Vagina (tissue), 2 donors: ENCODE measurements at regions not wholly inside any gene's neighbourhood (a gene's known extent, or its start where the extent isn't known, plus 50 kb on each side); places are given as distances from the start of the nearest gene placed in this dataset.

Source experiments
- DNase-seq, 2 donors: peaks; one replicate each; pipeline ENCODE4 v3.0.0-alpha.2; 2017; ENCODE audit errors: extremely low spot score in 2 of 2
- H3K27ac ChIP-seq: fragments of 200-600 bp; sonication (generic); one replicate; pipeline ENCODE4 v1.5.1; 2019
- H3K27me3 ChIP-seq: fragments of 200-600 bp; sonication (generic); one replicate; pipeline ENCODE4 v1.5.1; 2019
- H3K36me3 ChIP-seq, 2 donors: fragments of 200-600 bp; sonication (generic); one replicate each; pipeline ENCODE4 v1.5.1; 2017 to 2019
- H3K4me1 ChIP-seq: fragments of 200-600 bp; sonication (generic); one replicate; pipeline ENCODE4 v1.5.1; 2019
- H3K4me3 ChIP-seq, 2 donors: fragments of 200-600 bp; sonication (generic); 1 replicate in 1 of 2; 2 replicates in 1 of 2; pipeline ENCODE4 v1.5.1; 2016 to 2019
- H3K9me3 ChIP-seq: fragments of 200-600 bp; sonication (generic); one replicate; pipeline ENCODE4 v1.5.1; 2019
- POLR2A ChIP-seq, 2 donors: fragments of 450-650 bp; IDR thresholded peaks; one replicate each; pipeline ENCODE4 v1.6.1; 2017; ENCODE audit warnings: antibody characterized with exemption in 2 of 2, mild to moderate bottlenecking in 2 of 2, moderate library complexity in 2 of 2
- POLR2AphosphoS5 ChIP-seq, 2 donors: sonication (generic); formaldehyde crosslinking; IDR thresholded peaks; one replicate each; pipeline ENCODE4 v1.9.0; 2017; ENCODE audit warnings: antibody characterized with exemption in 2 of 2, mild to moderate bottlenecking in 2 of 2, low read depth in 1 of 2; ENCODE audit not compliant: insufficient read depth in 1 of 2
- intact Hi-C: fragments of 100-400 bp; cut with DNase I; formaldehyde crosslinking; loops from one replicate; pipeline ENCODE4 v1.15.1; 2023
- TF ChIP-seq, protein P1 (sequence below), 3 experiments: fragments of 450-650 bp in 2 of 3; fragments of 200-600 bp in 1 of 3; sonication (generic) in 1 of 3; IDR thresholded peaks; one replicate each; pipeline ENCODE4 v1.5.1; 2017 to 2019; ENCODE audit warnings: antibody characterized with exemption in 3 of 3, mild to moderate bottlenecking in 2 of 3, moderate library complexity in 2 of 3

DNA sequence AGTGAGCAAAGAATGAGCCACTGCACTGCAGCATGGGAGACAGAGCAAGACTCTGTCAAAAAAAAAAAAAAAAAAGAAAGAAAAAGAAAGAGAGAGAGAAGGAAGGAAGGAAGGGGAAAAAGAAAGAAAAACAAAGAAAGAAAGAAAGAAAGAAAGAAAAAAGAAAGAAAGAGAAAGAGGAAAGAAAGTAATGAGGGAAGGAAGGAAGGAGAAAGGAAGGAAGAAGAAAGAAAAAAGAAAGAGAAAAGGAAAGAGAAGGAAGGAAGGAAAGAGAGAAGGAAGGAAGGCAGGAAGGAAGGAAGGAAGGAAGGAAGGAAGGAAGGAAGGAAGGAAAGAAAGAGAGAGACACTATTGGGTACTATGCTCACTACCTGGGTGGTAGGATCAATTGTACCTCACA lies 122.2 kb upstream of the ERCC4 start:
- intact Hi-C loops, result no loop called here
- no peaks in the 10 kb centered on the region for H3K9me3 ChIP-seq
- no peak for DNase-seq
- H3K36me3 ChIP-seq, result no peaks in the 10 kb centered on the region
- H3K4me1 ChIP-seq, result no peaks in the 10 kb centered on the region
- TF ChIP-seq, protein P1, sequence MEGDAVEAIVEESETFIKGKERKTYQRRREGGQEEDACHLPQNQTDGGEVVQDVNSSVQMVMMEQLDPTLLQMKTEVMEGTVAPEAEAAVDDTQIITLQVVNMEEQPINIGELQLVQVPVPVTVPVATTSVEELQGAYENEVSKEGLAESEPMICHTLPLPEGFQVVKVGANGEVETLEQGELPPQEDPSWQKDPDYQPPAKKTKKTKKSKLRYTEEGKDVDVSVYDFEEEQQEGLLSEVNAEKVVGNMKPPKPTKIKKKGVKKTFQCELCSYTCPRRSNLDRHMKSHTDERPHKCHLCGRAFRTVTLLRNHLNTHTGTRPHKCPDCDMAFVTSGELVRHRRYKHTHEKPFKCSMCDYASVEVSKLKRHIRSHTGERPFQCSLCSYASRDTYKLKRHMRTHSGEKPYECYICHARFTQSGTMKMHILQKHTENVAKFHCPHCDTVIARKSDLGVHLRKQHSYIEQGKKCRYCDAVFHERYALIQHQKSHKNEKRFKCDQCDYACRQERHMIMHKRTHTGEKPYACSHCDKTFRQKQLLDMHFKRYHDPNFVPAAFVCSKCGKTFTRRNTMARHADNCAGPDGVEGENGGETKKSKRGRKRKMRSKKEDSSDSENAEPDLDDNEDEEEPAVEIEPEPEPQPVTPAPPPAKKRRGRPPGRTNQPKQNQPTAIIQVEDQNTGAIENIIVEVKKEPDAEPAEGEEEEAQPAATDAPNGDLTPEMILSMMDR (IDR thresholded peaks at IDR 0.05), result no peak
- TF ChIP-seq POLR2A (IDR thresholded peaks at IDR 0.05) (no peak), POLR2AphosphoS5 (IDR thresholded peaks at IDR 0.05; ENCODE audit: insufficient read depth in 1 of 2, low read depth in 1 of 2) (no peak)
- H3K27me3 ChIP-seq, result no peaks in the 10 kb centered on the region
- no peak overlapping the region for H3K27ac ChIP-seq
- no peak overlapping the region for H3K4me3 ChIP-seq

GRCh38 chr16:13798211-13798610 lies 121.7 kb upstream of the ERCC4 start:
- intact Hi-C loops, result no loop called here
- H3K4me3 ChIP-seq, result no peak overlapping the region
- TF ChIP-seq POLR2A (IDR thresholded peaks at IDR 0.05) (no peak), POLR2AphosphoS5 (IDR thresholded peaks at IDR 0.05; ENCODE audit: insufficient read depth in 1 of 2, low read depth in 1 of 2) (no peak)
- TF ChIP-seq, protein P1 (IDR thresholded peaks at IDR 0.05), result no peak
- no peaks in the 10 kb centered on the region for H3K36me3 ChIP-seq
- H3K4me1 ChIP-seq, result no peaks in the 10 kb centered on the region
- no peak overlapping the region for H3K27ac ChIP-seq
- no peaks in the 10 kb centered on the region for H3K9me3 ChIP-seq
- DNase-seq, result no peak
- H3K27me3 ChIP-seq, result no peaks in the 10 kb centered on the region

GRCh38 chr16:13803974-13804373 lies 116.0 kb upstream of the ERCC4 start:
- Histone ChIP-seq H3K9me3 (no peaks in the 10 kb centered on the region), H3K4me1 (no peaks in the 10 kb centered on the region), H3K36me3 (no peaks in the 10 kb centered on the region), H3K27me3 (no peaks in the 10 kb centered on the region), H3K4me3 (no peak overlapping the region), H3K27ac (no peak overlapping the region)
- intact Hi-C loops, result no loop called here
- no peak for TF ChIP-seq POLR2A (IDR thresholded peaks at IDR 0.05)
- no peak for TF ChIP-seq POLR2AphosphoS5 (IDR thresholded peaks at IDR 0.05; ENCODE audit: insufficient read depth in 1 of 2, low read depth in 1 of 2)
- TF ChIP-seq, protein P1 (IDR thresholded peaks at IDR 0.05), result no peak
- DNase-seq, result no peak

DNA sequence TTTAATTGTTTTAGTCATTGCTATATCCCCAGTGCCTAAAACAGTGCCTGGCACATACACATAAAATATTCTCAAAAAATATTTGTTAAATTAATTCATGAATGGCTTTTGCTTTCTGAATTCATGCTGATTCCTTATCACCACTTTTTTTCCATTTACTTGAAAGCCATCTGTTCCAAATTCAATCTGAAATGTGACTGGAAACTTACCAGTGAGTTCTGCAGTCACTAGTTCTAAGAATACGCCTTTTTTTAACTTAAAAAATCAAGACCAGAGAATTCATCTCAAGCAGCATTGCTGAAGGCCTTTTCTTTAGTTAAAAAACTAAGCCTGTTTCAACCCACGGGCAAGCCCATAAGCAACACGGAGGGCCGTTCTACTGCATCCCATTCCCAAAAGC lies 114.0 kb upstream of the ERCC4 start:
- intact Hi-C loops, result no loop called here
- Histone ChIP-seq H3K27me3 (no peaks in the 10 kb centered on the region), H3K4me3 (no peak overlapping the region), H3K36me3 (no peaks in the 10 kb centered on the region), H3K4me1 (no peaks in the 10 kb centered on the region), H3K9me3 (no peaks in the 10 kb centered on the region), H3K27ac (no peak overlapping the region)
- no peak for TF ChIP-seq POLR2A (IDR thresholded peaks at IDR 0.05)
- TF ChIP-seq POLR2AphosphoS5 (IDR thresholded peaks at IDR 0.05; ENCODE audit: insufficient read depth in 1 of 2, low read depth in 1 of 2), result no peak
- TF ChIP-seq, protein P1 (IDR thresholded peaks at IDR 0.05), result no peak
- DNase-seq, result no peak

- Histone ChIP-seq H3K9me3 (no peaks in the 10 kb centered on the region), H3K4me1 (no peaks in the 10 kb centered on the region), H3K4me3 (no peak overlapping the region), H3K27ac (no peak overlapping the region), H3K27me3 (no peaks in the 10 kb centered on the region), H3K36me3 (no peaks in the 10 kb centered on the region)
- TF ChIP-seq, protein P1 (IDR thresholded peaks at IDR 0.05), result no peak
- TF ChIP-seq POLR2A (IDR thresholded peaks at IDR 0.05) (no peak), POLR2AphosphoS5 (IDR thresholded peaks at IDR 0.05; ENCODE audit: insufficient read depth in 1 of 2, low read depth in 1 of 2) (no peak)
- no peak for DNase-seq
- intact Hi-C loops, result no loop called here
These were observed 113.3 kb upstream of the ERCC4 start for GRCh38 chr16:13806671-13807070.
